ENCODE measurements at regions not wholly inside any gene's neighbourhood (a gene's known extent, or its start where the extent isn't known, plus 50 kb on each side); places are given as distances from the start of the nearest gene placed in this dataset.

GRCh38 chr4:11904117-11904535 lies 475.4 kb upstream of the HS3ST1 start:
- TF ChIP-seq POLR2A (IDR thresholded peaks at IDR 0.05; ENCODE audit: low read depth, low read length) (no peak), CTCF (conservative IDR thresholded peaks at IDR 0.05; ENCODE audit: low read depth, low read length) (no peak), MAZ (IDR thresholded peaks at IDR 0.05; ENCODE audit: borderline replicate concordance, low read depth, low read length) (no peak), BHLHE40 (IDR thresholded peaks at IDR 0.05; ENCODE audit: low read depth, low read length) (no peak), FOS (IDR thresholded peaks at IDR 0.05; ENCODE audit: low read depth, low read length) (no peak), USF2 (IDR thresholded peaks at IDR 0.05; ENCODE audit: low read depth, low read length) (no peak)
